GM12878 (cell line): ENCODE measurements at regions not wholly inside any gene's neighbourhood (a gene's known extent, or its start where the extent isn't known, plus 50 kb on each side); places are given as distances from the start of the nearest gene placed in this dataset.

Experiments
- ATAC-seq: fragments of 200-7000 bp; cut with Tn5 transposase; 3 replicates; pipeline ENCODE4 v1.9.1; 2020; ENCODE audit warnings: mild to moderate bottlenecking, moderate library complexity
- BruUV-seq: library from RNA; stranded (reverse); fragments of 400-500 nt; replicated peaks from 2 replicates; lab custom pipeline; 2021; lab: Mats Ljungman, UMichigan
- CTCF ChIA-PET: fragments of 300-600 bp; sonication (Branson Sonifier 250); formaldehyde crosslinking; extraction: SDS; loops from one replicate; lab custom pipeline; 2021; ENCODE audit warnings: inconsistent platforms; lab: Yijun Ruan, JAX
- POLR2A ChIA-PET: fragments of 350-600 bp; formaldehyde crosslinking; extraction: SDS; loops from one replicate; lab custom pipeline; 2021; ENCODE audit warnings: inconsistent platforms; lab: Charles Lee
- RAD21 ChIA-PET: fragments of 300-600 bp; sonication (Branson Sonifier 250); formaldehyde crosslinking; loops from one replicate; lab custom pipeline; 2023; ENCODE audit warnings: antibody characterized with exemption; ENCODE audit not compliant: unreplicated experiment; lab: Charles Lee
- SMC1A ChIA-PET: fragments of 300-600 bp; sonication (Branson Sonifier 250); formaldehyde crosslinking; loops from one replicate; lab custom pipeline; 2023; ENCODE audit not compliant: unreplicated experiment, uncharacterized antibody; lab: Charles Lee
- DNase-seq: peaks from one replicate; pipeline ENCODE4 v3.0.0-alpha.2; 2011; ENCODE audit warnings: low read depth, low spot score
- FAIRE-seq: peaks from 3 replicates; lab custom pipeline; 2011; peaks lifted over from hg19 to GRCh38; lab: Jason Lieb, UNC
- H2AFZ ChIP-seq: 2 replicates; pipeline ENCODE4 v1.6.0; 2011; ENCODE audit warnings: low read depth, low read length, control low read depth; ENCODE audit not compliant: control insufficient read depth
- H3K27ac ChIP-seq: 2 replicates; pipeline ENCODE4 v1.5.1; 2011; ENCODE audit warnings: control low read depth; ENCODE audit not compliant: control insufficient read depth, insufficient read depth
- H3K27me3 ChIP-seq, 2 experiments: replicated peaks in 1 of 2; 2 replicates each; pipeline versions ENCODE4 v1.6.0 to v1.6.1; 2011; ENCODE audit warnings: low read length in 1 of 2; ENCODE audit not compliant: control insufficient read depth in 2 of 2, insufficient read depth in 2 of 2
- H3K36me3 ChIP-seq, 2 experiments: 2 replicates each; pipeline ENCODE4 v1.5.1; 2011; ENCODE audit warnings: low read length in 1 of 2; ENCODE audit not compliant: control insufficient read depth in 2 of 2, insufficient read depth in 2 of 2
- H3K4me1 ChIP-seq: 2 replicates; pipeline ENCODE4 v1.6.1; 2011; ENCODE audit warnings: mild to moderate bottlenecking, low read length, moderate library complexity, mixed read lengths; ENCODE audit not compliant: control insufficient read depth, insufficient read depth
- H3K4me2 ChIP-seq: 2 replicates; pipeline ENCODE4 v1.6.0; 2011; ENCODE audit warnings: control low read depth; ENCODE audit not compliant: control insufficient read depth, insufficient read depth
- H3K4me3 ChIP-seq: fragments of 200-600 bp; sonication (generic); 2 replicates; pipeline ENCODE4 v1.5.1; 2016
- H3K79me2 ChIP-seq: 2 replicates; pipeline ENCODE4 v1.6.0; 2011; ENCODE audit warnings: low read length; ENCODE audit not compliant: control insufficient read depth, insufficient read depth
- H3K9ac ChIP-seq: 2 replicates; pipeline ENCODE4 v1.8.0; 2011; ENCODE audit warnings: low read length, control low read depth, mixed read lengths; ENCODE audit not compliant: control insufficient read depth, insufficient read depth
- H3K9me3 ChIP-seq: replicated peaks from 3 replicates; pipeline ENCODE4 v1.5.1; 2011; ENCODE audit warnings: mild to moderate bottlenecking, low read length; ENCODE audit not compliant: control insufficient read depth, insufficient read depth
- H4K20me1 ChIP-seq: 2 replicates; pipeline ENCODE4 v1.6.0; 2011; ENCODE audit not compliant: control insufficient read depth, insufficient read depth
- BCLAF1 ChIP-seq: fragments of 450-650 bp; IDR thresholded peaks from 2 replicates; pipeline ENCODE4 v1.6.1; 2017; ENCODE audit warnings: antibody characterized with exemption, mild to moderate bottlenecking, moderate library complexity
- BMI1 ChIP-seq: fragments of 450-650 bp; IDR thresholded peaks from 2 replicates; pipeline ENCODE4 v1.6.1; 2016; ENCODE audit warnings: mild to moderate bottlenecking, moderate library complexity, borderline replicate concordance
- BRCA1 ChIP-seq: IDR thresholded peaks from 2 replicates; pipeline ENCODE4 v1.6.1; 2011; ENCODE audit warnings: low read depth, low read length, improper control_type of control experiment
- CHD1 ChIP-seq: IDR thresholded peaks from 2 replicates; pipeline ENCODE4 v1.6.1; 2012; ENCODE audit warnings: low read depth, low read length, improper control_type of control experiment
- HCFC1 ChIP-seq: fragments of 150-350 bp; IDR thresholded peaks from 2 replicates; pipeline ENCODE4 v1.6.1; 2014; ENCODE audit warnings: low read length
- SMAD5 ChIP-seq: IDR thresholded peaks from 2 replicates; pipeline ENCODE4 v1.6.1; 2016; ENCODE audit warnings: antibody characterized with exemption, low read depth
- SMARCA5 ChIP-seq: fragments of 450-650 bp; IDR thresholded peaks from 2 replicates; pipeline ENCODE4 v1.6.1; 2017; ENCODE audit warnings: mild to moderate bottlenecking
- STAT3 ChIP-seq: IDR thresholded peaks from 2 replicates; pipeline ENCODE4 v1.6.1; 2011; ENCODE audit warnings: low read depth, low read length, improper control_type of control experiment
- TCF12 ChIP-seq: IDR thresholded peaks from 2 replicates; pipeline ENCODE4 v1.6.1; 2011; ENCODE audit warnings: low read depth, mild to moderate bottlenecking, low read length
- WGBS: methylation state at CpG from one replicate; pipeline ENCODE4 v1.1.6; 2016; ENCODE audit warnings: low lambda C conversion rate; ENCODE audit not compliant: insufficient replicate concordance, insufficient coverage; ENCODE audit errors: missing lambda C conversion rate; 5-methylcytosine and 5-hydroxymethylcytosine counted together
- in situ Hi-C: fragments of 300-500 bp; cut with MboI; formaldehyde crosslinking; loops from 9 replicates; pipeline ENCODE4 v1.14.3; 2018; ENCODE audit warnings: mixed read lengths
- intact Hi-C: fragments of 100-400 bp; cut with micrococcal nuclease; formaldehyde crosslinking; loops from one replicate; pipeline ENCODE4 v1.14.2; 2022; ENCODE audit not compliant: unreplicated experiment

- ATAC-seq = peak; percentile 22; the same call in 1 of the 3 replicates
- no peaks in the 10 kb centered on the region for H3K36me3 ChIP-seq
- ChIA-PET SMC1A (no interaction called here), CTCF (no interaction called here), POLR2A (no interaction called here), RAD21 (no interaction called here)
- no peaks in the 10 kb centered on the region for H3K79me2 ChIP-seq
- no peak overlapping the region for H3K4me3 ChIP-seq
- no peaks in the 10 kb centered on the region; the same call in 1 of the 2 replicates for H3K4me1 ChIP-seq
- no peak for TF ChIP-seq HCFC1
- TF ChIP-seq BRCA1 = no peak
- no peak for TF ChIP-seq STAT3
- TF ChIP-seq SMARCA5 = no peak
- TF ChIP-seq CHD1 = no peak
- TF ChIP-seq BMI1 = no peak
- no peak for TF ChIP-seq BCLAF1
- no peak for TF ChIP-seq SMAD5
- TF ChIP-seq TCF12 = no peak
- DNase-seq = no peak
- H3K9me3 ChIP-seq = no peaks in the 10 kb centered on the region
- in situ Hi-C loops (no loop called here), intact Hi-C loops (no loop called here)
- no peak overlapping the region for H3K9ac ChIP-seq
- WGBS = 0% methylated on average over 1 of the region's 1 CpG
- H4K20me1 ChIP-seq = no peaks in the 10 kb centered on the region
- H3K27ac ChIP-seq = no peak overlapping the region
- no peaks in the 10 kb centered on the region for H3K27me3 ChIP-seq
- no peak overlapping the region for H2AFZ ChIP-seq
- no TSS peak for BruUV-seq
- H3K4me2 ChIP-seq = no peak overlapping the region
- FAIRE-seq = peak; percentile 7
Measured at GRCh38 chr5:18720002-18720401, 1085.7 kb downstream of the TAF11L14 start.
